HepG2 (cell line): ENCODE measurements at regions not wholly inside any gene's neighbourhood (a gene's known extent, or its start where the extent isn't known, plus 50 kb on each side); places are given as distances from the start of the nearest gene placed in this dataset.

Experiments
- ARNT ChIP-seq: fragments of 450-650 bp; IDR thresholded peaks from 2 replicates; pipeline ENCODE4 v1.6.1; 2017
- CHD4 ChIP-seq: fragments of 200-600 bp; sonication (generic); IDR thresholded peaks from 2 replicates; pipeline ENCODE4 v1.7.0; 2017; ENCODE audit warnings: mild to moderate bottlenecking, low read length, borderline replicate concordance
- PBX2 ChIP-seq: IDR thresholded peaks from 2 replicates; pipeline ENCODE4 v1.6.1; 2016; ENCODE audit warnings: control low read depth
- PHF8 ChIP-seq: sonication (generic); formaldehyde crosslinking; IDR thresholded peaks from 2 replicates; pipeline ENCODE4 v1.5.0; 2020; ENCODE audit warnings: missing genetic modification reagents
- SMARCC2 ChIP-seq: fragments of 450-650 bp; IDR thresholded peaks from 2 replicates; pipeline ENCODE4 v1.6.1; 2017; ENCODE audit warnings: antibody characterized with exemption, mild to moderate bottlenecking

DNA sequence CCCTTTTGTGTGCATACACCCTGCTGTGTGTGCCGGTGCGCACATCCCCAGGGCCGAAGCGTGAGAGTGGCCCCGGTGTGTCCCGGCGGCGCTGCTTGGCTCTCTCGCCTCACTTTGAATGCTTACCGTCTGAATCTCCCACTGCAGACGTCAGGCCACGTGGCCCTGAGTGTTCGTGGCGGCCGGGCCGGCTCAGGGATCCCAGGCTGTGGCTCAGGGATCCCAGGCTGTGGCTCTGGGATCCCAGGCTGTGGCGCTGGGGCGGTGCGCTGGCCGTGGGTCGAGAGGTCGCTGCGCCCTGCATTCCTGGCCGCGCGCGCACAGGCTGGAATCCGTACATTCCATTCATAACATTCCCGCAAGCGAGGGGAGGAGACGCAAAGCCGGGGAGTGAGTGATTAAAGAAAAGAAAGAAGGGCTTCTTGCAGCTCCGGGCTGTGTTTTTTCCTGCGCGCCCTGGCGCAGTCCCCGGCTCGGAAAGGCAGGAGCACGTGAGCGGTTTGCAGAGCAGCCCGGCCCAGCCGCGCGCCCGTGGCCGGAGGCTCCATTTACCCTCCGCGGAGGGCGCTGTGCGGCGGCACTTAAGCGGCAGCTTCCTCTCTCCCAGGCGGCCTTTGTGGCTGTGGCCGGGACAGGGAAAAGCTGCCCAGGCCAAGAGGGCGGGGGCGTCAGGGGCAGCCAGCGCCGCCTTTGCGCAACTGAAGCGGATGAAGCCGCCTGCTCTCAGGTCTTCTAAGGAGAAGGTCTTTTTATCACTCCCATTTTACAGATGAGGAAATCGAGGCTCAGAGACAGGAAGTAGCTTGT, 87.0 kb upstream of the ALDH1L1 start:
- peak; percentile 82; the same call in 1 of the 2 replicates for TF ChIP-seq CHD4
- TF ChIP-seq SMARCC2 = no peak
- TF ChIP-seq PHF8 (CRISPR knock-in tag) = peak; percentile 57
- no peak for TF ChIP-seq PBX2
- TF ChIP-seq ARNT = no peak
